Ovary (tissue), 3 donors: ENCODE measurements at regions not wholly inside any gene's neighbourhood (a gene's known extent, or its start where the extent isn't known, plus 50 kb on each side); places are given as distances from the start of the nearest gene placed in this dataset.
"Not testable (repeated sequence)": the region's sequence is repeated elsewhere in the genome, so short reads cannot be mapped to it uniquely, and the experiment has no call there.

Source experiments
- POLR2A ChIP-seq: fragments of 450-650 bp; IDR thresholded peaks from one replicate; pipeline ENCODE4 v1.6.1; 2017; ENCODE audit warnings: antibody characterized with exemption, mild to moderate bottlenecking, moderate library complexity
- TF ChIP-seq, protein P1 (sequence below), 3 donors: fragments of 450-650 bp in 2 of 3; fragments of 200-600 bp in 1 of 3; IDR thresholded peaks; one replicate each; pipeline versions ENCODE4 v1.5.1 to v1.8.0; 2016 to 2022; ENCODE audit warnings: antibody characterized with exemption in 3 of 3, mild to moderate bottlenecking in 1 of 3
- donor health status: DM: no; HTN: no; CAD: no.

DNA sequence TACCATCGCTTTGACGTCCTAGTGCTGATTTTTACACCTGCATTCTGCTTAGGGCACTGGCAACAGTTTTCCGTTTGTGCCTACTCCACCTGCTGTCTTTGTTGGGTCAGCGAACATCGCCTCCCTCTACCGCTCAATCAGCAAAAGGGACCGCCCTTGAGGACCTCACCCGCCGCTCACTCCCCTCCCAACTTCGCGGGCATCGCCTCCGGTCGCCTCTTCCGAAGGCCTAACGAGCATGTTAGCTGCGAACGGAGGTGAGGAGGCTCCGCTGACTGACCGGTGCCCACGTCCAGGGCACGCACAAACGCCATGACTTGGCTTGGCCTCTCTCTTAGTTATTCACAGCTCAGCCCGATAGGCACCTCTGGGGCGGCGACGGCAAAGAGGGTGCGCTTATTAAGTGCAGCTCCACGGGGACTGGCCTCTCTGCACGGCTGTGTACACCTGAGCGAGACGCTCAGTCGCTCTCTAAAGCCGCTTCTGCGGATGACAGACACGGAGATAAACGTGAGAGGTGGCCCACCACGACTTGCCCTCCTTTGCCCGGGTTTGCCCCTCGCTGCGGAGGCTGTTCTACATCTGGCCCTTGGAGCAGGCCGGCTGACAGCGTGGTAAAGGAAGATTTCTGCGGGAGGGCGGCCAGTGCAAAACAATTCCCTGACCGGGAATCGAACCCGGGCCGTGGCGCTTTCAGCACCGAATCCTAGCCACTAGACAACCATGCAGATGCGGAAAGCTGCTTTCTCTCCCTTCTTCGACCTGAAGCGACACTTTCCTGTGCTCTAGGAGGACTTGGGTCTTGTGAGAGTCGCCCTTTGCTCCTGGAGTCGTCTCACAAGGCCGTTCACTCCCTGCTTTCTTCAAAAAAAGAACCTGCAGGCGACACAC is 81.6 kb upstream of the FCGR1A start:
- TF ChIP-seq, protein P1, sequence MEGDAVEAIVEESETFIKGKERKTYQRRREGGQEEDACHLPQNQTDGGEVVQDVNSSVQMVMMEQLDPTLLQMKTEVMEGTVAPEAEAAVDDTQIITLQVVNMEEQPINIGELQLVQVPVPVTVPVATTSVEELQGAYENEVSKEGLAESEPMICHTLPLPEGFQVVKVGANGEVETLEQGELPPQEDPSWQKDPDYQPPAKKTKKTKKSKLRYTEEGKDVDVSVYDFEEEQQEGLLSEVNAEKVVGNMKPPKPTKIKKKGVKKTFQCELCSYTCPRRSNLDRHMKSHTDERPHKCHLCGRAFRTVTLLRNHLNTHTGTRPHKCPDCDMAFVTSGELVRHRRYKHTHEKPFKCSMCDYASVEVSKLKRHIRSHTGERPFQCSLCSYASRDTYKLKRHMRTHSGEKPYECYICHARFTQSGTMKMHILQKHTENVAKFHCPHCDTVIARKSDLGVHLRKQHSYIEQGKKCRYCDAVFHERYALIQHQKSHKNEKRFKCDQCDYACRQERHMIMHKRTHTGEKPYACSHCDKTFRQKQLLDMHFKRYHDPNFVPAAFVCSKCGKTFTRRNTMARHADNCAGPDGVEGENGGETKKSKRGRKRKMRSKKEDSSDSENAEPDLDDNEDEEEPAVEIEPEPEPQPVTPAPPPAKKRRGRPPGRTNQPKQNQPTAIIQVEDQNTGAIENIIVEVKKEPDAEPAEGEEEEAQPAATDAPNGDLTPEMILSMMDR (IDR thresholded peaks at IDR 0.05) = not testable (repeated sequence)
- not testable (repeated sequence) for TF ChIP-seq POLR2A
